G401.6 (cell line): ENCODE measurements at regions not wholly inside any gene's neighbourhood (a gene's known extent, or its start where the extent isn't known, plus 50 kb on each side); places are given as distances from the start of the nearest gene placed in this dataset.
"Not testable (repeated sequence)": the region's sequence is repeated elsewhere in the genome, so short reads cannot be mapped to it uniquely, and the experiment has no call there.

Experiments used
- FAIRE-seq: peaks from 2 replicates; lab custom pipeline; 2012; peaks lifted over from hg19 to GRCh38; lab: Jason Lieb, UNC

DNA sequence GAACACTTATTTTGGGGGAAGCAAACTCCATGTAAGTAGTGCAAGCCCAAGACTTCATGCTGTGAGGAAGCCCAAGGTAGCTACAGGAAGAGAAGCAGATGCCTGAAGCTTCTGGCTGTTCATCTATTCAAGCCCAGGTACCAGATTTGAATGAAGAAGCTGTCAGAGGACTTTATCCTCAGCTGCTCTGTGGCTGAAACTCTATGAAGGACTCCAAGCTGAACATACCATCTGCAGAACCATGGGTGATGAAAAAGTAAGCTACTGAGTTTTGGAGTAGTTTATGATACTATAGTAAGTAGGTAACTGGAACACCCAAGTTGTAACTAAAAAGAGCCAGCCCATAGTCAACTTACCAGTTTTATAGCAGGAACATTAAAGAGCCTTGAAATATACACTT lies 211.6 kb upstream of the TMEM229A start:
- not testable (repeated sequence) for FAIRE-seq

GRCh38 chr7:124219681-124220080 lies 186.8 kb upstream of the TMEM229A start:
- FAIRE-seq = no peak

DNA sequence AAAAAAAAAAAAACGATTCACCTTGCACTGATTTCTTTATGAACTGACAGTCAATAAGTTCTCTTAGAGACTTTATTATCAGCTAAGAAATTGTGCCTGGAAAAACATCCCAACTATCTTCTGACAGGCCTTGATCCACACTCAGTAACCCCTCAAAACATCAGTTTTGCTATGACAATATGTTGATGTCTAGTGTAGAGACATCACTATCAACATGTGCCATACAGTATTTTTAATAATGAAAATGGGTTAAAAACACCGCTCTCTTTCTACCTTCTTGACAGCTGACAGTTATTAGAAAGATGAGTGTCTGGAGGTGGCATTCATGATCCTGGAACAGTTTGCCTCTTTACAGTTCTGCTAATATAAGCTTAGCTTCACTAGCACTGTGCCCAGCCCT lies 175.8 kb upstream of the TMEM229A start:
- FAIRE-seq = no peak

GRCh38 chr7:124208173-124208572 lies 175.3 kb upstream of the TMEM229A start:
- no peak for FAIRE-seq

- FAIRE-seq = no peak
Measured at GRCh38 chr7:124205526-124205925, 172.7 kb upstream of the TMEM229A start.

GRCh38 chr7:124202546-124202945 lies 169.7 kb upstream of the TMEM229A start:
- FAIRE-seq = no peak

GRCh38 chr7:124201768-124202349 lies 169.0 kb upstream of the TMEM229A start:
- FAIRE-seq = no peak

DNA sequence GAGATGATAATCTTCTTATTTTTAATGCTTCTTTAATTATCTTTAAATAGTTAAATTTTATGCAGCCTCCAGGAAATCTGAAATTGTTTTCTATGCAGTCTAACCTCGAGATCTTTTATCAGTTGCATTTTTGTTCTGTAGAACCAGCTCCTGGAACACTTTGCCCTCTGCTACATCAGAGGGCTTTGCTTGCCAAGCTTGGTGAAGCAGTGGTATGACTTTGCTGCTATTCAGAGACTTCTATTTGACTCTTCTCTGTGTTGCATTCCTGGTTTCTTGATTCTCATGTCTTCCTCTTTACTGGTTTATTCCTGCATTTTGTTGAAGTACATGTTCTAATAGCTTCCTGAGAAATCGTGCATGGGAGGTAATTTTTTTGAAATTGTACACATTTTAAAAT lies 163.7 kb upstream of the TMEM229A start:
- no peak for FAIRE-seq

GRCh38 chr7:124192885-124193284 lies 160.0 kb upstream of the TMEM229A start:
- no peak for FAIRE-seq

- no peak for FAIRE-seq
Measured at GRCh38 chr7:124191713-124192112, 158.8 kb upstream of the TMEM229A start.

GRCh38 chr7:124191030-124191429 lies 158.2 kb upstream of the TMEM229A start:
- FAIRE-seq = no peak

- FAIRE-seq = no peak
Measured at GRCh38 chr7:124188576-124188975, 155.7 kb upstream of the TMEM229A start.

GRCh38 chr7:124187962-124188361 lies 155.1 kb upstream of the TMEM229A start:
- FAIRE-seq = no peak

GRCh38 chr7:124183649-124184048 lies 150.8 kb upstream of the TMEM229A start:
- no peak for FAIRE-seq

DNA sequence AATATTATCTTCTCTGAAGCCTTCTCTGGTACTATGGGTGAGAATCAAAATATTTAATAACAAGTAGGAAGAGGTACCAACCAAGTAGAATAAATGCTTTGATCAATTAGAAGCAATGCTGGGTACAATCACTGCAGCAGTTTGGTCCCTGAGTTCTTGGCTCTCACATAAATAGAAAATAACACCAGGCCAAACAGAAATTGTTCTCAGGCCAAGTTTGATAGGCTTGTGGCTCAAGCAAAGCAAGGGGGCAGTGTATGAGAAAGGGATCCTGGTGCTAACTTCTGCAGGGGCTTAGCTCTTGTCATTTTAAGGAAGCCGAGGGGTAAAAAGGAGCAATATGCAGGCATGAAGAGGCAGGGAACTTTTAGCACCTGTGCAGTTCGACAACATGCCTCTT lies 146.8 kb upstream of the TMEM229A start:
- no peak for FAIRE-seq

DNA sequence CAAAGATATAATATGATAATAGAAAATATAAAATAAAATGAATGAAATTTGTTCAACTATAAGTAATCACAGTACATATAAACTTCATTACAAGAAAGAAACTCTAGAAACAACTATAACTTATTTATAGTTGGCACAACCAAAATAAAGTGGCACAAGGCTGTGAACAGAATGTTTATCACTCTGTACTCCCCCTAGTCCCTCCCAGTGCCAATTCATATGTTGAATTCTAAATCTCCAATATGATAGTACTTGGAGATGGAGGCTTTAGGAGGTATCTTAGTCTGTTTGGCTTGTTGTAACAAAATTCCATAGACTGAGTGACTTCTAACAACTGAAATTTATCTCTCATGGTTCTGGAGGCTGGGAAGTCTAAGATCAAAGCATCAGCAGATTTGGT lies 145.0 kb upstream of the TMEM229A start:
- peak; percentile 17 for FAIRE-seq

- FAIRE-seq = not testable (repeated sequence)
Measured at GRCh38 chr7:124171812-124172211, 138.9 kb upstream of the TMEM229A start.

DNA sequence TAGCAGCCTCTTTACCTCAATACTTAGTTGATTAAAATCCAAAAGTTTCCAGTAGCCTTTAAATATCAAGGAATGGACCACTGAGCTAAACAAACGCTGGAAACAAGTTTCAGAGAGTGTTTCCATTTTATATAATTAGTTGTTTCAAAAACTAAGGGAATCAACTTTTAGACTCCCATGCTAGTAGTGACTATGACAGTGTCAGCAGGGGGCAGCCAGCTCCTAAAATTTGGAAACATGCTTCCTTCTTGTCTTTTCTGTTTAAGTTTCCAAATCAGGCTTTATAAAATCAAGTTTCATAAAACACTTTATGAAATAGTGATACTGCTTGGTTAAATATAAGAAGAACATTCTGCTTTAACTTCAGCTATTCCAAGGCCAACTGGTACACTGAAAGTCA lies 138.2 kb upstream of the TMEM229A start:
- FAIRE-seq = no peak

- FAIRE-seq = no peak
Measured at GRCh38 chr7:124168616-124169015, 135.7 kb upstream of the TMEM229A start.

DNA sequence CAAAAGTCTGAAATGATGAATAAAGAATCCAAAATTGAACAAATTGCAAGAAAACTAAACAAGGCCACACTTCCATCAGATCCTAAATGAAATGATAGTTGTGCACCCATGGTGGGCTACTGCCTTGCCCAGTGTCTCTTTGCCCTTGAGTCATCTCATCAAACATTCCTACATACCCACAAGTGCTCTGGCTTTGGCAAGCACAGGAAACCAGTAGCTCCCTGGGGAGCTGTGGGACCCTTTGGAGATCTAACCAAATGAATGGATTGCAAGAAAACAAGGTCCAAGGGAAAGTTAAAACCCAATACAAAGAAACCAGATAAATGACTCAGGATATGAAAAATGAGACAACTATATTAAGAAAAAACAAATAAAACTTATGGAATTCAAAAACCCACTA lies 129.8 kb upstream of the TMEM229A start:
- FAIRE-seq = no peak

DNA sequence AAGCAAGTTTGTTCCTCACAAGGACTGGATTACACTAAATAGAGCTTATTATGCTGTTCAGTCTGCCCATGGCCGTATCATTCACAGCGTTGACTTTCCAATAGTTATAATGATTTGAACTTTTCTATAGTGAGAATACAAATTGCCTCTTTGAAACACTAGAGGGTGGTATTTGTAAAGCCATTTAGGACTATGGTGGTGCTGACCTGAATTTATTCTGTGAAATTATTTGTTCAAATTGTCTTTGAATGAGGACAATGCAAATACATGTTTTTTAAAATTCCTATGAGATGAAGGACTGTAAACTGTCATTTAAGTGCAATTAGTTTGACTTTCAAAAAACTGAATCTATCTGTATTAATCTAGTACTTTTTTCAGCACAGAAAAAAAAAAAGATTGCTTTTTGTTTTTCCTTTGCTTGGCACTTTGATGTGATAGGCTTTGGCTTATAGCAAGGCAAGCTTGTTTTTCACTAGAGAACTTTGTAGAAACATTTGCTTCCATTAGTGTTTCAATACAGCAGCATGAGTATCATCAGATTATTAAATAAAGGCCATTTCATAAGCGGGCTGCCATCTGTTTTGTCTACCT lies 122.7 kb upstream of the TMEM229A start:
- FAIRE-seq = peak; percentile 58

DNA sequence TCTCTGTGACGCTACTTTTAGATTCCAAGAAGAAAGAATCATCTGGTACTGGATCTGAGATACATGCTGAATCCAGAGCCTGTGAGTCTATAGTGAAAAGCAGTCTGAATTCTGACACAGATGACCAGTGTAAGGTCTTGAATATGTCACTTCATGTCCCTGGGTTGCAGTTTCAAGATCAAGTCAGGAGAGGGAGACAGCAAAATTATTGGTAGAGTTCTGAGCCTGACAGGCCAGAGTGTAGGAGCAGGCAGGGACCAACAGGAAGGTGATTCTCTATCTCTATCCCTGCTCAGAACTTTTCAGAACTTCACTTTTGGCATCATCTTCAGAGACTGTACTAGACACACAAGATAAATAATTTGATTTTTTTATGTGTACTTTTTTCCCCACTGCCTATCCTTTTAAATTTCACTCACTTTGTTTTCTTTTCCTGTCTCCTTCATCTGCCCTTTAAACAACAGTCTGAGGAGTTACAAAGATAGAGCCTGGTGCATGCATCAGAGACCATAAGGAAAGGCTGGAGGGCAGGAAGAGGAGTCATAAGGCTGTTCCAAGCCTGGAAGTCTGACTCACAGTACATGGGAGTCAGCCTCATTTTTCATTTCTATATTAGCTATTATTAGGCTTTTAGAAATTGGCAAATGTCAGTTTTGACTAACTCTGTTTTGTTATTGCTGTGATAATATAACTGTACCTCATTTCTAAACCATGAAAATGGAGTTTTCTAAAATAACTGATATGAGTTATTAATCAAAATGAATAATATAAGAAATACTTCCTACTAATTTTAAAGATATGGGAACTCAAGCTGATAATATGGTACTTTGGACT lies 120.2 kb upstream of the TMEM229A start:
- no peak for FAIRE-seq

DNA sequence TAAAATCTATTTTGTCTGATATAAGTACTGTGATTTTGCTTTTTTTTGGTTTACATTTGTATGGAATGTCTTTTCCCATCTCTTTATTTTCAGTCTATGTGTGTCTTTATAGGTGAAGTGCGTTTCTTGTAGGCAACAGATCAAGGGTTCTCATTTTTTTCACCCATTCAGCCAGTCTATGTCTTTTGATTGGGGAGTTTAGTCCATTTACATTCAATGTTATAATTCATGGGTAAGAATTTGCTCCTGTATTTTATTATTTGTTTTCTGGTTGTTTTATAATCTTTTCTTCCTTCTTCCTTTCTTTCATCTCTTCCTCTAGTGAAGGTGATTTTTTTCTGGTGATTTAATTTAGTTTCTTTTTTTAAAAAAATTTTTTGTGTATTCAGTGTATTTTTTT lies 104.8 kb upstream of the TMEM229A start:
- FAIRE-seq = no peak

DNA sequence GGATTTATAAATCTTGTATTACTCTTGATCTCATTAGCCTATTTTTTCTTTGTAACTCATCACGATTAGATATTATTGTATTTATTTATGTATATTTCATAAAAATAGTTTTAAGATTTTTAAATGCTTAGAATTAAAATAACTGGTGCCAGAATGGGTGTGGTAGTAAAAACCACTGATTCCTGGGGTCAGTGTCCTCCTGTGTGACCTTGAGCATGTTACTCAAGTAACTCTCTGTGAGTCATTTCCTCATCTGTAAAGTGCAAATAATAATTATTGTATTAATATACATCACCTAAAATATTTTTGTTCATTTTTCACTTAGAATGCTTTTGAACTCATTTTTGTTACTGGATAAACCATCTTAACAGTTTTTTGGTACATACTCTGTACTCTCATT lies 91.3 kb upstream of the TMEM229A start:
- FAIRE-seq = peak; percentile 3
